HCT116 (cell line): ENCODE measurements at regions not wholly inside any gene's neighbourhood (a gene's known extent, or its start where the extent isn't known, plus 50 kb on each side); places are given as distances from the start of the nearest gene placed in this dataset.

ENCODE experiments used
- ATAC-seq: fragments of 200-7000 bp; cut with Tn5 transposase; 2 replicates; pipeline ENCODE4 v1.9.1; 2020; ENCODE audit warnings: mild to moderate bottlenecking, moderate library complexity
- BruUV-seq: library from RNA; stranded (reverse); fragments of 400-500 nt; replicated peaks from 2 replicates; lab custom pipeline; 2021; lab: Mats Ljungman, UMichigan
- CTCF ChIA-PET: fragments of 300-600 bp; sonication (Branson Sonifier 250); formaldehyde crosslinking; loops from one replicate; lab custom pipeline; 2021; ENCODE audit warnings: antibody characterized with exemption; lab: Charles Lee
- POLR2A ChIA-PET: fragments of 300-600, 350-600 bp; sonication (Branson Sonifier 250); formaldehyde crosslinking; loops from one replicate; lab custom pipeline; 2021; ENCODE audit warnings: antibody characterized with exemption; lab: Charles Lee
- RAD21 ChIA-PET, 2 experiments: fragments of 300-600 bp; sonication (Branson Sonifier 250); formaldehyde crosslinking; loops; one replicate each; lab custom pipeline; 2023; ENCODE audit warnings: low total read pairs in 2 of 2; ENCODE audit not compliant: uncharacterized antibody in 2 of 2, unreplicated experiment in 2 of 2, low non-redundant PET in 1 of 2; lab: Charles Lee
- DNase-seq: peaks from one replicate; pipeline ENCODE4 v3.0.0-alpha.2; 2010; ENCODE audit warnings: low read depth, low spot score
- H2AFZ ChIP-seq: fragments of 200-600 bp; shearing (Covaris generic), sonication (generic); 2 replicates; pipeline ENCODE4 v1.6.1; 2017; ENCODE audit warnings: low read depth, mixed run types, mixed read lengths, antibody characterized with exemption, low read length; ENCODE audit not compliant: poor library complexity, severe bottlenecking
- H3K27ac ChIP-seq: 2 replicates; pipeline ENCODE4 v1.5.1; 2012; ENCODE audit warnings: low read depth, low read length
- H3K27me3 ChIP-seq: fragments of 200-600 bp; sonication (generic); 2 replicates; pipeline ENCODE4 v1.6.1; 2016; ENCODE audit warnings: mixed run types, low read length, mixed read lengths; ENCODE audit not compliant: insufficient read depth
- H3K36me3 ChIP-seq, 2 experiments: fragments of 200-500 bp in 1 of 2; fragments of 200-600 bp in 1 of 2; sonication (Bioruptor generic) in 1 of 2; sonication (generic) in 1 of 2; 2 replicates each; pipeline versions ENCODE4 v1.5.1 to v1.6.1; 2014 to 2016; ENCODE audit warnings: low read length in 2 of 2, inconsistent platforms in 1 of 2, mixed read lengths in 1 of 2, mixed run types in 1 of 2; ENCODE audit not compliant: insufficient read depth in 2 of 2, control insufficient read depth in 1 of 2
- H3K4me1 ChIP-seq, 2 experiments: fragments of 200-600 bp in 1 of 2; sonication (generic) in 1 of 2; 2 replicates each; pipeline versions ENCODE4 v1.5.1 to v1.6.1; 2012 to 2017; ENCODE audit warnings: low read length in 2 of 2, inconsistent platforms in 1 of 2, mild to moderate bottlenecking in 1 of 2, mixed read lengths in 1 of 2, mixed run types in 1 of 2, moderate library complexity in 1 of 2; ENCODE audit not compliant: insufficient read depth in 2 of 2, control insufficient read depth in 1 of 2
- H3K4me2 ChIP-seq: fragments of 200-600 bp; sonication (generic); 2 replicates; pipeline ENCODE4 v1.6.1; 2017; ENCODE audit warnings: mixed run types, low read length, mixed read lengths
- H3K4me3 ChIP-seq, 2 experiments: fragments of 200-600 bp in 1 of 2; sonication (generic) in 1 of 2; replicated peaks in 1 of 2; 2 replicates each; pipeline ENCODE4 v1.5.1; 2011 to 2016; ENCODE audit warnings: low read length in 2 of 2, control low read depth in 1 of 2, low read depth in 1 of 2, mild to moderate bottlenecking in 1 of 2, mixed read lengths in 1 of 2, mixed run types in 1 of 2
- H3K79me2 ChIP-seq: fragments of 200-600 bp; sonication (generic); 2 replicates; pipeline ENCODE4 v1.6.1; 2017; ENCODE audit warnings: mild to moderate bottlenecking, mixed run types, low read length, moderate library complexity, mixed read lengths; ENCODE audit not compliant: insufficient read depth
- H3K9ac ChIP-seq: fragments of 200-600 bp; sonication (generic); 2 replicates; pipeline ENCODE4 v1.6.1; 2016; ENCODE audit warnings: low read length, mixed read lengths
- H3K9me2 ChIP-seq: fragments of 200-600 bp; sonication (generic), shearing (Covaris generic); 2 replicates; pipeline ENCODE4 v1.6.1; 2017; ENCODE audit warnings: mixed run types, mild to moderate bottlenecking, moderate library complexity; ENCODE audit not compliant: insufficient read depth
- H3K9me3 ChIP-seq, 2 experiments: fragments of 200-500 bp in 1 of 2; fragments of 200-600 bp in 1 of 2; sonication (Bioruptor generic) in 1 of 2; sonication (generic) in 1 of 2; 2 replicates each; pipeline ENCODE4 v1.6.1; 2014 to 2017; ENCODE audit warnings: low read length in 2 of 2, mixed read lengths in 2 of 2, inconsistent platforms in 1 of 2, low read depth in 1 of 2, mild to moderate bottlenecking in 1 of 2, mixed run types in 1 of 2, moderate library complexity in 1 of 2; ENCODE audit not compliant: control insufficient read depth in 1 of 2, insufficient read depth in 1 of 2
- H4K20me1 ChIP-seq: fragments of 200-600 bp; sonication (generic), shearing (Covaris generic); 2 replicates; pipeline ENCODE4 v1.6.1; 2017; ENCODE audit warnings: mixed run types, mild to moderate bottlenecking, moderate library complexity; ENCODE audit not compliant: insufficient read depth
- CBX3 ChIP-seq: IDR thresholded peaks from 2 replicates; pipeline ENCODE4 v1.6.1; 2012; ENCODE audit warnings: low read depth
- CEBPB ChIP-seq: IDR thresholded peaks from 2 replicates; pipeline ENCODE4 v1.6.1; 2012; ENCODE audit warnings: low read depth
- ELF1 ChIP-seq: IDR thresholded peaks from 2 replicates; pipeline ENCODE4 v1.6.1; 2012; ENCODE audit warnings: low read depth, borderline replicate concordance
- EZH2 ChIP-seq: fragments of 200-600 bp; sonication (generic); IDR thresholded peaks from 2 replicates; pipeline ENCODE4 v1.6.1; 2017; ENCODE audit warnings: antibody characterized with exemption, mixed run types
- POLR2A ChIP-seq: IDR thresholded peaks from 2 replicates; pipeline ENCODE4 v1.7.0; 2011; ENCODE audit warnings: borderline replicate concordance; ENCODE audit not compliant: insufficient read depth, insufficient read length; ENCODE audit errors: extremely low read depth
- POLR2AphosphoS5 ChIP-seq: IDR thresholded peaks from 2 replicates; pipeline ENCODE4 v1.6.1; 2011; ENCODE audit warnings: mild to moderate bottlenecking, low read depth, low read length, moderate library complexity
- RAD21 ChIP-seq: IDR thresholded peaks from 2 replicates; pipeline ENCODE4 v1.6.1; 2012; ENCODE audit warnings: low read depth, mild to moderate bottlenecking
- SIN3A ChIP-seq: IDR thresholded peaks from 2 replicates; pipeline ENCODE4 v1.6.1; 2012; ENCODE audit warnings: low read depth
- SP1 ChIP-seq: IDR thresholded peaks from 2 replicates; pipeline ENCODE4 v1.6.1; 2012; ENCODE audit warnings: low read depth
- SRF ChIP-seq: IDR thresholded peaks from 2 replicates; pipeline ENCODE4 v1.6.1; 2012; ENCODE audit warnings: low read depth
- TCF7L2 ChIP-seq: IDR thresholded peaks from 2 replicates; pipeline ENCODE4 v1.7.0; 2011; ENCODE audit warnings: borderline replicate concordance, inconsistent platforms; ENCODE audit not compliant: insufficient read depth, insufficient read length; ENCODE audit errors: extremely low read depth
- YY1 ChIP-seq: IDR thresholded peaks from 2 replicates; pipeline ENCODE4 v1.6.1; 2011; ENCODE audit warnings: low read length, low read depth, moderate library complexity, mild to moderate bottlenecking; ENCODE audit not compliant: insufficient replicate concordance; ENCODE audit errors: extremely low read depth
- ZFX ChIP-seq: fragments of 450-650 bp; IDR thresholded peaks from 2 replicates; pipeline ENCODE4 v1.6.1; 2017
- ZNF274 ChIP-seq: fragments of 200-500 bp; sonication (Bioruptor generic); IDR thresholded peaks from 2 replicates; pipeline ENCODE4 v1.6.1; 2014; ENCODE audit warnings: mild to moderate bottlenecking, low read depth, low read length, inconsistent platforms
- intact Hi-C: fragments of 100-400 bp; cut with micrococcal nuclease; formaldehyde crosslinking; loops from 2 replicates; pipeline ENCODE4 v1.10.0; 2022
- TF ChIP-seq, protein P1 (sequence below): IDR thresholded peaks from 2 replicates; pipeline ENCODE4 v1.6.1; 2012; ENCODE audit warnings: low read depth

- RAD21 ChIA-PET = no interaction called here
- H4K20me1 ChIP-seq = no peaks in the 10 kb centered on the region
- H3K27ac ChIP-seq = no peak overlapping the region
- H3K79me2 ChIP-seq = no peaks in the 10 kb centered on the region
- H3K9me3 ChIP-seq = peaks cover 9 to 15% of the 10 kb centered on the region in 2 experiments; a peak in 2 of 4 replicates
- TF ChIP-seq CEBPB (no peak), POLR2AphosphoS5 (no peak), EZH2 (no peak), SP1 (no peak), SRF (no peak), ELF1 (no peak), CBX3 (no peak), SIN3A (no peak), ZNF274 (no peak), RAD21 (no peak), POLR2A (no peak), ZFX (no peak), TCF7L2 (no peak), YY1 (no peak)
- TF ChIP-seq, protein P1, sequence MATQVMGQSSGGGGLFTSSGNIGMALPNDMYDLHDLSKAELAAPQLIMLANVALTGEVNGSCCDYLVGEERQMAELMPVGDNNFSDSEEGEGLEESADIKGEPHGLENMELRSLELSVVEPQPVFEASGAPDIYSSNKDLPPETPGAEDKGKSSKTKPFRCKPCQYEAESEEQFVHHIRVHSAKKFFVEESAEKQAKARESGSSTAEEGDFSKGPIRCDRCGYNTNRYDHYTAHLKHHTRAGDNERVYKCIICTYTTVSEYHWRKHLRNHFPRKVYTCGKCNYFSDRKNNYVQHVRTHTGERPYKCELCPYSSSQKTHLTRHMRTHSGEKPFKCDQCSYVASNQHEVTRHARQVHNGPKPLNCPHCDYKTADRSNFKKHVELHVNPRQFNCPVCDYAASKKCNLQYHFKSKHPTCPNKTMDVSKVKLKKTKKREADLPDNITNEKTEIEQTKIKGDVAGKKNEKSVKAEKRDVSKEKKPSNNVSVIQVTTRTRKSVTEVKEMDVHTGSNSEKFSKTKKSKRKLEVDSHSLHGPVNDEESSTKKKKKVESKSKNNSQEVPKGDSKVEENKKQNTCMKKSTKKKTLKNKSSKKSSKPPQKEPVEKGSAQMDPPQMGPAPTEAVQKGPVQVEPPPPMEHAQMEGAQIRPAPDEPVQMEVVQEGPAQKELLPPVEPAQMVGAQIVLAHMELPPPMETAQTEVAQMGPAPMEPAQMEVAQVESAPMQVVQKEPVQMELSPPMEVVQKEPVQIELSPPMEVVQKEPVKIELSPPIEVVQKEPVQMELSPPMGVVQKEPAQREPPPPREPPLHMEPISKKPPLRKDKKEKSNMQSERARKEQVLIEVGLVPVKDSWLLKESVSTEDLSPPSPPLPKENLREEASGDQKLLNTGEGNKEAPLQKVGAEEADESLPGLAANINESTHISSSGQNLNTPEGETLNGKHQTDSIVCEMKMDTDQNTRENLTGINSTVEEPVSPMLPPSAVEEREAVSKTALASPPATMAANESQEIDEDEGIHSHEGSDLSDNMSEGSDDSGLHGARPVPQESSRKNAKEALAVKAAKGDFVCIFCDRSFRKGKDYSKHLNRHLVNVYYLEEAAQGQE = no peak
- TF ChIP-seq, all 23 proteins: peak for 0
- CTCF ChIA-PET = no interaction called here
- intact Hi-C loops = no loop called here
- no peak for DNase-seq
- ATAC-seq = no peak
- no TSS peak for BruUV-seq
- H3K4me2 ChIP-seq = no peak overlapping the region
- no peaks in the 10 kb centered on the region for H3K9me2 ChIP-seq
- H3K36me3 ChIP-seq = no peaks in the 10 kb centered on the region
- H3K9ac ChIP-seq = no peak overlapping the region
- H3K4me1 ChIP-seq = no peaks in the 10 kb centered on the region
- POLR2A ChIA-PET = no interaction called here
- H3K4me3 ChIP-seq = no peak overlapping the region
- no peaks in the 10 kb centered on the region for H3K27me3 ChIP-seq
- H2AFZ ChIP-seq = no peak overlapping the region
Observed at GRCh38 chr1:104468282-104468681, 718.6 kb downstream of the AMY1C start.
